Activated CD4-positive, alpha-beta T cell treated with anti-CD3 and anti-CD28 coated beads, Interleukin-2, amount 50 U/mL, for 24 hours (primary cell): ENCODE measurements at regions not wholly inside any gene's neighbourhood (a gene's known extent, or its start where the extent isn't known, plus 50 kb on each side); places are given as distances from the start of the nearest gene placed in this dataset.

ENCODE experiments used
- DNase-seq, 2 donors: peaks; one replicate each; pipeline ENCODE4 v3.0.0-alpha.2; 2020; ENCODE audit warnings: low read depth in 1 of 2, low spot score in 1 of 2

- no peak for DNase-seq
These were observed 216.8 kb downstream of the TM9SF2 start for GRCh38 chr13:99717959-99718674.

GRCh38 chr13:99709134-99709533, 207.9 kb downstream of the TM9SF2 start:
- no peak for DNase-seq

- no peak for DNase-seq
These were observed 203.1 kb downstream of the TM9SF2 start for GRCh38 chr13:99704390-99704789.

GRCh38 chr13:99703908-99704307, 202.6 kb downstream of the TM9SF2 start:
- DNase-seq, result no peak

GRCh38 chr13:99702687-99703319, 201.5 kb downstream of the TM9SF2 start:
- no peak for DNase-seq

- DNase-seq, result no peak
These were observed 199.2 kb downstream of the TM9SF2 start for GRCh38 chr13:99700468-99700867.

GRCh38 chr13:99698816-99699099, 197.5 kb downstream of the TM9SF2 start:
- DNase-seq, result no peak

GRCh38 chr13:99698010-99698815, 196.9 kb downstream of the TM9SF2 start:
- no peak for DNase-seq

GRCh38 chr13:99695857-99696256, 194.6 kb downstream of the TM9SF2 start:
- DNase-seq, result no peak

GRCh38 chr13:99693852-99694611, 192.8 kb downstream of the TM9SF2 start:
- no peak for DNase-seq

- no peak for DNase-seq
These were observed 192.1 kb downstream of the TM9SF2 start for GRCh38 chr13:99693351-99693750.

GRCh38 chr13:99692854-99693253, 191.6 kb downstream of the TM9SF2 start:
- no peak for DNase-seq

GRCh38 chr13:99691552-99691951, 190.3 kb downstream of the TM9SF2 start:
- DNase-seq, result no peak

- DNase-seq, result no peak
These were observed 189.3 kb downstream of the TM9SF2 start for GRCh38 chr13:99690426-99691174.

- DNase-seq, result no peak
These were observed 188.7 kb downstream of the TM9SF2 start for GRCh38 chr13:99689955-99690354.

GRCh38 chr13:99688776-99689175, 187.5 kb downstream of the TM9SF2 start:
- no peak for DNase-seq

- DNase-seq, result no peak
These were observed 186.6 kb downstream of the TM9SF2 start for GRCh38 chr13:99687723-99688397.

- DNase-seq, result no peak
These were observed 185.7 kb downstream of the TM9SF2 start for GRCh38 chr13:99686944-99687411.

- DNase-seq, result no peak
These were observed 184.9 kb downstream of the TM9SF2 start for GRCh38 chr13:99686157-99686572.

GRCh38 chr13:99681695-99682094, 180.4 kb downstream of the TM9SF2 start:
- DNase-seq, result no peak
